SU-DHL-6 (cell line): ENCODE measurements at regions not wholly inside any gene's neighbourhood (a gene's known extent, or its start where the extent isn't known, plus 50 kb on each side); places are given as distances from the start of the nearest gene placed in this dataset.

Experiments used
- H2AFZ ChIP-seq: fragments of 200-600 bp; sonication (generic); 2 replicates; pipeline ENCODE4 v1.6.1; 2014; ENCODE audit warnings: low read depth, mild to moderate bottlenecking, moderate library complexity, mixed read lengths, antibody characterized with exemption, low read length; ENCODE audit not compliant: severe bottlenecking
- H3F3A ChIP-seq: fragments of 200-600 bp; shearing (Covaris generic); 2 replicates; pipeline ENCODE4 v1.6.0; 2016; ENCODE audit warnings: antibody characterized with exemption, mild to moderate bottlenecking; ENCODE audit not compliant: insufficient read depth
- H3K27ac ChIP-seq: fragments of 200-600 bp; sonication (generic); 2 replicates; pipeline ENCODE4 v1.5.1; 2016; ENCODE audit warnings: low read depth, mild to moderate bottlenecking, low read length, moderate library complexity, mixed read lengths
- H3K27me3 ChIP-seq: fragments of 200-600 bp; sonication (generic), shearing (Covaris generic); 2 replicates; pipeline ENCODE4 v1.6.0; 2014; ENCODE audit warnings: mild to moderate bottlenecking, low read length
- H3K36me3 ChIP-seq: fragments of 200-600 bp; sonication (generic); 2 replicates; pipeline ENCODE4 v1.6.1; 2014; ENCODE audit warnings: mild to moderate bottlenecking, low read length, mixed read lengths
- H3K4me2 ChIP-seq: fragments of 300-600, 200-600 bp; shearing (Covaris generic), sonication (generic); 2 replicates; pipeline ENCODE4 v1.6.0; 2014; ENCODE audit warnings: low read length, low read depth, mild to moderate bottlenecking; ENCODE audit not compliant: poor library complexity, severe bottlenecking
- H3K4me3 ChIP-seq: fragments of 200-600 bp; sonication (generic); 2 replicates; pipeline ENCODE4 v1.5.1; 2014; ENCODE audit warnings: antibody characterized with exemption, low read length, mild to moderate bottlenecking, mixed read lengths; ENCODE audit not compliant: insufficient read depth, poor library complexity, severe bottlenecking
- H3K79me2 ChIP-seq: fragments of 200-600 bp; sonication (generic); 2 replicates; pipeline ENCODE4 v1.6.1; 2014; ENCODE audit warnings: mild to moderate bottlenecking, low read length, moderate library complexity; ENCODE audit not compliant: insufficient read depth
- H3K9ac ChIP-seq: fragments of 200-600 bp; sonication (generic); 2 replicates; pipeline ENCODE4 v1.7.0; 2014; ENCODE audit warnings: mild to moderate bottlenecking, low read length
- H3K9me2 ChIP-seq: fragments of 200-600 bp; sonication (generic); replicated peaks from 2 replicates; pipeline ENCODE4 v1.6.1; 2014; ENCODE audit warnings: low read length; ENCODE audit not compliant: insufficient read depth
- H3K9me3 ChIP-seq: fragments of 200-600 bp; sonication (generic); 2 replicates; pipeline ENCODE4 v1.6.1; 2014; ENCODE audit warnings: low read length, mixed read lengths; ENCODE audit not compliant: insufficient read depth
- H4K20me1 ChIP-seq: fragments of 200-600 bp; sonication (generic); 2 replicates; pipeline ENCODE4 v1.6.1; 2014; ENCODE audit warnings: low read depth, mild to moderate bottlenecking, antibody characterized with exemption, low read length, moderate library complexity, mixed read lengths
- EZH2phosphoT487 ChIP-seq: fragments of 200-600 bp; sonication (generic), shearing (Covaris generic); conservative IDR thresholded peaks from 2 replicates; pipeline ENCODE4 v1.6.1; 2018; ENCODE audit warnings: mild to moderate bottlenecking, antibody characterized with exemption, low read length, moderate library complexity, mixed read lengths
- TF ChIP-seq, protein P1 (sequence below): fragments of 200-600 bp; sonication (generic); IDR thresholded peaks from one replicate; pipeline ENCODE4 v1.5.1; 2017; ENCODE audit warnings: antibody characterized with exemption, mild to moderate bottlenecking, low read length, moderate library complexity; ENCODE audit not compliant: insufficient read depth, poor library complexity, severe bottlenecking

DNA sequence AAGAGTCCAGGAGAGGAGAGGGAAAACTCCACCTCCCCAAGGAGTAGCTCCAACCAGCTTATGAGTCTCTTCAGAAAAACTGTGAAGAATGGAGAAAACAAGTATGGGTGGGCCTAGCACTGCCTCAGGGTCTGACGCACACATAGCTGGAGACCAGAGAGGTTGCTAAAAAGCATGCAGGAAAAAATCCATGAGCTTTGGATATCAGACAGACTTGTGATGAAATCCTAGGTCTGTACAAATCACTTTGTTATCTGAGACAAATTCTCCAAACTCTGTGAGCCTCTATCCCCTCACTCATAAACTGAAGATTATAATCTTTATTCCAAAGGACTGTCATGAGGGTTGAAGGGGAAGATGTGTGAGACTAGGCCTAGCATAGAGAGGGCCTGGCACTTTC, 141.5 kb upstream of the FGGY start:
- no peaks in the 10 kb centered on the region for H3F3A ChIP-seq
- no peak overlapping the region for H3K9ac ChIP-seq
- no peak overlapping the region for H3K4me2 ChIP-seq
- H3K4me3 ChIP-seq, result no peak overlapping the region
- no peaks in the 10 kb centered on the region for H3K9me2 ChIP-seq
- H2AFZ ChIP-seq, result no peak overlapping the region
- H3K36me3 ChIP-seq, result no peaks in the 10 kb centered on the region
- no peak overlapping the region for H3K27ac ChIP-seq
- no peaks in the 10 kb centered on the region for H3K27me3 ChIP-seq
- TF ChIP-seq EZH2phosphoT487, result no peak
- TF ChIP-seq, protein P1, sequence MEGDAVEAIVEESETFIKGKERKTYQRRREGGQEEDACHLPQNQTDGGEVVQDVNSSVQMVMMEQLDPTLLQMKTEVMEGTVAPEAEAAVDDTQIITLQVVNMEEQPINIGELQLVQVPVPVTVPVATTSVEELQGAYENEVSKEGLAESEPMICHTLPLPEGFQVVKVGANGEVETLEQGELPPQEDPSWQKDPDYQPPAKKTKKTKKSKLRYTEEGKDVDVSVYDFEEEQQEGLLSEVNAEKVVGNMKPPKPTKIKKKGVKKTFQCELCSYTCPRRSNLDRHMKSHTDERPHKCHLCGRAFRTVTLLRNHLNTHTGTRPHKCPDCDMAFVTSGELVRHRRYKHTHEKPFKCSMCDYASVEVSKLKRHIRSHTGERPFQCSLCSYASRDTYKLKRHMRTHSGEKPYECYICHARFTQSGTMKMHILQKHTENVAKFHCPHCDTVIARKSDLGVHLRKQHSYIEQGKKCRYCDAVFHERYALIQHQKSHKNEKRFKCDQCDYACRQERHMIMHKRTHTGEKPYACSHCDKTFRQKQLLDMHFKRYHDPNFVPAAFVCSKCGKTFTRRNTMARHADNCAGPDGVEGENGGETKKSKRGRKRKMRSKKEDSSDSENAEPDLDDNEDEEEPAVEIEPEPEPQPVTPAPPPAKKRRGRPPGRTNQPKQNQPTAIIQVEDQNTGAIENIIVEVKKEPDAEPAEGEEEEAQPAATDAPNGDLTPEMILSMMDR, result no peak
- H3K9me3 ChIP-seq, result peaks cover 13% of the 10 kb centered on the region; the same call in 1 of the 2 replicates
- no peaks in the 10 kb centered on the region for H4K20me1 ChIP-seq
- H3K79me2 ChIP-seq, result no peaks in the 10 kb centered on the region

DNA sequence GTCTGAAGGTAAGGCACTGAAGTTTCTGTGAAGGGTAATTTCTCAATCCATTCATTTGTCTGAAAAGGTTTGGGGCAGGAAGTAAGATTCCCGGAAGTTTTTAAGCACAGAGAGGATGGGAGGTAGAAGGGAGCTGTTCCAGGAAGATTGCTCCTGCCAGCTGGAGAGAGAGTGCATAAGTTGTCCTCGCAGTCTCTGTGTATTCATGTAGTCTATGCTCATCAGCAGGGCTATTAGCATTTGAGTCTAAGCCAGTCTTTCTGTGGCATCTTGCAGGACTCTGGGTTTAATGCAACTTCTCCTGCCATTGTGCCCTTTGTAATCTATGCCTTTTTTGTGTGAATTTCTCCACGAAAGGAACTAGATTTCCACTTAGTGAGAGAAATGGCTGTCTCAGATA, 140.8 kb upstream of the FGGY start:
- TF ChIP-seq, protein P1, result no peak
- TF ChIP-seq EZH2phosphoT487, result no peak
- peaks cover 13% of the 10 kb centered on the region; the same call in 1 of the 2 replicates for H3K9me3 ChIP-seq
- no peaks in the 10 kb centered on the region for H4K20me1 ChIP-seq
- H2AFZ ChIP-seq, result no peak overlapping the region
- H3K79me2 ChIP-seq, result no peaks in the 10 kb centered on the region
- no peaks in the 10 kb centered on the region for H3K27me3 ChIP-seq
- no peak overlapping the region for H3K4me3 ChIP-seq
- H3F3A ChIP-seq, result no peaks in the 10 kb centered on the region
- H3K9ac ChIP-seq, result no peak overlapping the region
- H3K9me2 ChIP-seq, result no peaks in the 10 kb centered on the region
- no peak overlapping the region for H3K27ac ChIP-seq
- H3K36me3 ChIP-seq, result no peaks in the 10 kb centered on the region
- H3K4me2 ChIP-seq, result no peak overlapping the region

DNA sequence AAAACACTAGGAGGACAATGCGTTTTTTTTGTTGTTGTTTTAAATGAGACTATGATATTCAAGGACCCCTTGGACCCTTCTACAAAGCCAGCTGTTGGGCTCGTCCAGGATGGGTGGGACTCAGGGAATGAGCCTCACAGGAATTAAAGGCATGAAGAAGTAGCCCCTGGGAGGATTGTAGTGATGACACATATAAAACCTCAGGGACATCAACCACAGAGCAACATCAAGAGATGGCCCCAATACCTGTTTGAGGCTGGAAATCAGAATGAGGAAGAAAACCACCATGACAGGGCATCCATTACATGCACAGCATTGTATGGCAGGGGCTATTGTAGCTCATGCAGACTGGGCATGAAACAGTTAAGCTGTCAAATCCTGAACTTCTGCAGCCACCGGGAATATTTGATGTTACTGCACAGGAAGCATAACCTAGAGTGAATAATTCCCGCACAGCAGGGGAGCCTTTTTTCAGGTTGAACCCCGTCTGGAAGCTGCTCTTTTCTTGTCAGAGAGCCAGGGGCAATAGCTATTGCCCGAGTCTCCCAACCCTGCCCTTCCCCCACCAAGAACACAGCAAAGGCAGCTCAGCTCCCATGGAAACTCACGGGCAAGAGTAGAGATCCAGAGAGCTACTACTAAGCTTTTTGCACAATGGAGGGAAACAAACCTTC, 140.2 kb upstream of the FGGY start:
- Histone ChIP-seq H3K9ac (no peak overlapping the region), H3K27me3 (no peaks in the 10 kb centered on the region), H3K4me3 (no peak overlapping the region), H3K9me3 (peaks cover 13% of the 10 kb centered on the region; the same call in 1 of the 2 replicates), H4K20me1 (no peaks in the 10 kb centered on the region), H3F3A (no peaks in the 10 kb centered on the region), H3K79me2 (no peaks in the 10 kb centered on the region), H3K9me2 (no peaks in the 10 kb centered on the region), H3K4me2 (no peak overlapping the region), H2AFZ (no peak overlapping the region), H3K36me3 (no peaks in the 10 kb centered on the region), H3K27ac (no peak overlapping the region)
- TF ChIP-seq, protein P1, result no peak
- TF ChIP-seq EZH2phosphoT487, result no peak
